Motor neuron (in vitro differentiated cells): ENCODE measurements at regions not wholly inside any gene's neighbourhood (a gene's known extent, or its start where the extent isn't known, plus 50 kb on each side); places are given as distances from the start of the nearest gene placed in this dataset.
A peak's percentile ranks its signal among the peaks of the same experiment; 100 is the strongest.

ENCODE experiments used
- ATAC-seq, 8 experiments: fragments of 200-7000 bp; cut with Tn5 transposase; replicated peaks in 6 of 8; 2 replicates each; pipeline ENCODE4 v1.8.0; 2021; ENCODE audit warnings: mild to moderate bottlenecking in 8 of 8, moderate library complexity in 8 of 8
- H3K27ac ChIP-seq, 2 donors: fragments of 250-450 bp; sonication (Bioruptor Pico); 2 replicates each; pipeline ENCODE4 v1.9.0; 2021; ENCODE audit warnings: antibody characterized with exemption in 2 of 2, mild to moderate bottlenecking in 2 of 2, moderate library complexity in 1 of 2
- H3K4me1 ChIP-seq, 2 donors: fragments of 250-450 bp; sonication (Bioruptor Pico); replicated peaks in 1 of 2; 2 replicates each; pipeline ENCODE4 v1.6.1; 2021; ENCODE audit warnings: antibody characterized with exemption in 2 of 2, mild to moderate bottlenecking in 2 of 2, moderate library complexity in 1 of 2
- H3K4me3 ChIP-seq, 5 donors: fragments of 250-450 bp; sonication (Bioruptor Pico); 2 replicates each; pipeline ENCODE4 v1.9.0; 2021; ENCODE audit warnings: antibody characterized with exemption in 5 of 5, mild to moderate bottlenecking in 5 of 5, moderate library complexity in 4 of 5
- WGBS, 10 experiments: fragments of 450-650 bp; shearing (Covaris generic); methylation state at CpG; one replicate each; pipeline ENCODE4 v1.0.0; 2022; 5-methylcytosine and 5-hydroxymethylcytosine counted together
- in situ Hi-C, 9 experiments: fragments of 400-800 bp; cut with MboI; loops; one replicate each; pipeline ENCODE4 v1.15.0; 2021; ENCODE audit warnings: low sequenced_read_pairs in 9 of 9, low pct_unique_long_range_greater_than_20kb in 2 of 9; ENCODE audit not compliant: unreplicated experiment in 9 of 9

DNA sequence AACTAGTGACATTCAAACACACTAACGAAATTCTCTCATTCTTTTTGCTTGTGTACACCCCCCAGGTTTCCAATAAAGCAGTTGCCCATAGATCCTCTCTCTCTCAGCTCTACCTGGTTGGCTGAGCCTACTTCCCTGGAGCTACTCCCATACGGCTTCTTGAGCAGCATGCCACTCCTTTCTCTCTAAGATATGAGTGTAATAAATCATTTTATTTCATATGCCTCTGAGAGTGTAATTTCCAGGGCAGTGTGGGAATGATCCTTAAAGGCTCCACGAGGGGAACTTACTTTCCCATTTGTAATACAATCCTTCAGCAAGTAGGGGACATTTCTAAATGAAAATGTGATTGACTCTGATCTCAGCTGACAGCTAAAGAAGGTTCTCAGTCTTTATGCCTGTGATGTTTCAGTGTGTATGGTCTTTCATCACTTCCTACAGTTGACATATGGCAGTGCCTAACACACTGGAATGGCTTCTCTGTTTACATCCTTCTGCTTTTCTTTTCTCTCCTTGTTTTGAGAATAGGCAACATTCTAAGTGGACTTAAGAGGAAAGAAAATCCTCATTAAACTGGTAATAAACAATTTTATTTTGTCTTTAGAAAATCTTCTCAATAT, 1194.3 kb upstream of the CDH8 start:
- in situ Hi-C loops: no loop called here
- ATAC-seq: peak in 5 of 8 experiments; percentile 27 to 97 (median 80)
- Histone ChIP-seq H3K4me1 (peaks cover 0 to 1% of the 10 kb centered on the region in 2 donors), H3K27ac (no peak overlapping the region), H3K4me3 (no peak overlapping the region)
- WGBS, 10 experiments: 0 to 74% (median 20%) methylated on average over 1 to 3 of the region's 3 CpGs; no CpG with 5 or more reads in 1 of the 10 experiments

DNA sequence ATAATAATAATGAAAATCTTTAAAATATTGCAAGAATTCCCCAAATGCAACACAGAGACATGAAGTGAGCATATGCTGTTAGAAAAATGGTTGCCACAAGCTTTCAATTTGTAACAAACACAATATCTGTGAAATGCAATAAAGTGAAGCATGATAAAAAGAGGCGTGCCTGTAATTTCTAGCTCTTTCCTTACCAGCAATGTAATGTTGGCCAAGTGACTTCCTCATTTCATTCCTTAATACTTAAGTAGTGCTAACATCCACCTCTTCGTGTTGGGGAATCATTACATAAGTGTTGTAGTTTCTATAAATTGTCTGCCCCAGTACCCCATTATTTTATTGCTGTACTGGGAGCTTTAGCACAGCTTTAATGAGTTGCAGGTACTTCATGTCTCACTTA, 1192.0 kb upstream of the CDH8 start:
- Histone ChIP-seq H3K27ac (no peak overlapping the region), H3K4me3 (no peak overlapping the region), H3K4me1 (peaks cover 0 to 23% of the 10 kb centered on the region in 2 donors)
- in situ Hi-C loops: no loop called here
- WGBS, 10 experiments: 0 to 92% (median 43%) methylated on average over 1 to 2 of the region's 2 CpGs; no CpG with 5 or more reads in 1 of the 10 experiments
- ATAC-seq: no peak

DNA sequence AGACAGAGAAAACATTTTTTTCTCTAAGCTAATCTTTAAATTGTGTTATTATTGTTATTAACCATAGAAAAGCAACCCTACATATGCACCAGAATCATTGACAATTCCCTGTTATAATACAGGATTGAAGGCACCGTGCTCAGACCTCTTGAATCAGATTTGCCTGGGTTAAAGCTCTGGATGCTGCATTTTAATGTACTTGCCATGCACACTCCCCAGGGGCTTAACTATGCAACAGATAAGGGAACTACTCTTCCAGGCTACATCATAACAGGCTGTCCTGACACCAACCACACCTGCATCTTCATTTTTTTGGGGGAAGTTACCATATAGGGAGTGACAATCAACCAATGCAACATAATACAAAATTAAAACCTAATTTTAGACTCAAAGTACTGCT, 1187.6 kb upstream of the CDH8 start:
- no peak overlapping the region for H3K4me3 ChIP-seq
- ATAC-seq: peak in 1 of 8 experiments; percentile 53
- peaks cover 0 to 25% of the 10 kb centered on the region in 2 donors for H3K4me1 ChIP-seq
- WGBS, 10 experiments: 0 to 100% (median 34%) methylated on average over 1 of the region's 1 CpG; no CpG with 5 or more reads in 2 of the 10 experiments
- in situ Hi-C loops: no loop called here
- no peak overlapping the region for H3K27ac ChIP-seq

DNA sequence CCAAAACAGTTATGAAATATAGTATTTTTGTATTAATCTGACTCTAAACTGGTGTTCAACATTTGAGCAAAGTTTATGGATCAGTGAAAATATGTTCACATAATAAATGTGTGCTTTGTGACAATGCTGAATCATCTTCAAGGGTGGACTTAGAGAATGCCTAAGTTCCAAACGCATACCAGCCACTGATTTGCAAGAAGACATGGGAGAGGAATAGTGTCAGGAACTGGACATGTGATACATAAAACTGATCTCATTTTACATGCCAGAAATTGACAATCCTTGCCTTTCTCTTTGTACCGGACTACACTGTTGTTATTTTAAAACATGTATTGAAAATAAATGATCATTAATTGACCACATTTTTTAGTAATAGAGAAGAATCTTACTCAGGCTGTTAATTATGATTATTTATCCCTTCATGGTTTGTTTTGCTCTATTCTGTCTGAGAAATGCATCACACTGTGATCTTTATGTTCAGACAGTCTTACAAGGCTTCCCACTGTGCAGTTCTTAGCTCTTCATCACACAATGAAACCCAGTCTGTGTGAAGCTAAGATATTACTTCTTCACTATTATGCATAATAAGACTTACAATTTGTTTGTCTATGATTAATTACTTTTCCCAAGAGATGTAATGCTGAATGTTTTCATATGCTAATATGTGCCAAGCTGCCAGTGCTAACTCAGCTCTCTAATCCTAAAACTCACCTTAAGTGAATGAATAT, 1180.6 kb upstream of the CDH8 start:
- WGBS, 10 experiments: 0 to 64% (median 44%) methylated on average over 1 to 2 of the region's 2 CpGs; no CpG with 5 or more reads in 2 of the 10 experiments

DNA sequence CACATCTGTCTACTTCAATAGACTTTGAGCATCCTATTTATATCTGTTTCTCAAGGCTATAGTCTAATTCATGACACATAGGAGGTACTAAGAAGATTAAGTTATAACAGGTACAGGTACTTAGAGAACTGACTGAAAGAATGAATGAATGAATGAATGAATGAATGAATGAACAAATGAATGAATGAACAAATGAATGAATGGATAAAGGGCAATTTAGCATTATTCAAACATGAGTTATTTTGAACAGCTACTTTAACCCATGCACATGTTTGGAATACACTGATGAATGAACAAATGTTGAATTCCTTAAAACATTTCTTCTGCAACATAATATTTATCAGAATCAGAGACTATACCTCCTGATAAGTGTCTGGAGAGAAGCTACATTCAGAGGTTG, 1165.6 kb upstream of the CDH8 start:
- Histone ChIP-seq H3K27ac (no peak overlapping the region), H3K4me3 (no peak overlapping the region), H3K4me1 (no peaks in the 10 kb centered on the region)
- ATAC-seq: no peak
- in situ Hi-C loops: no loop called here

More for the DNA sequence above, 1180.6 kb upstream of the CDH8 start:
- in situ Hi-C loops: no loop called here
- peaks cover 8 to 23% of the 10 kb centered on the region in 2 donors for H3K4me1 ChIP-seq
- ATAC-seq: peak; percentile 19 to 98 (median 75)
- no peak overlapping the region for H3K27ac ChIP-seq
- H3K4me3 ChIP-seq: no peak overlapping the region

DNA sequence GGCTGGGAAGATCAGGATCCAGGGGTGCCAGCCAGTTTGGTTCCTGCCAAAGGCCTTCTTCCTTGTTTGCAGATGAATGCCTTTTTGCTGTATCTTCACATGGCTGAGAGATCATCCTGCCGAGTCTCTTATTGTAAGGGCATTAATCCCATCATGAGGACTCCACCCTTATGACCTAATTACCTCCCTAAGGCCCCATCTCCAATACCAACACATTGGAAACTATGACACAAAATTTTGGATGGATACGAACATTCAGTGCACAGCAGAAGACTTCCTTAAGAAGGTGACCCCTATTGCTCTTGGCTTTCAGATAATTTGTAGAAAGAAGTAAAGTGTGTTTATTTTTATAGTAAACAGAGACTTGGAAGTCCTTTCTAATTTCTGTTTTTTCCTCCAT, 1164.7 kb upstream of the CDH8 start:
- WGBS, 10 experiments: 0 to 100% (median 76%) methylated on average over 1 to 2 of the region's 2 CpGs; no CpG with 5 or more reads in 2 of the 10 experiments
- in situ Hi-C loops: no loop called here
- Histone ChIP-seq H3K4me3 (no peak overlapping the region), H3K4me1 (no peaks in the 10 kb centered on the region), H3K27ac (no peak overlapping the region)
- ATAC-seq: no peak

DNA sequence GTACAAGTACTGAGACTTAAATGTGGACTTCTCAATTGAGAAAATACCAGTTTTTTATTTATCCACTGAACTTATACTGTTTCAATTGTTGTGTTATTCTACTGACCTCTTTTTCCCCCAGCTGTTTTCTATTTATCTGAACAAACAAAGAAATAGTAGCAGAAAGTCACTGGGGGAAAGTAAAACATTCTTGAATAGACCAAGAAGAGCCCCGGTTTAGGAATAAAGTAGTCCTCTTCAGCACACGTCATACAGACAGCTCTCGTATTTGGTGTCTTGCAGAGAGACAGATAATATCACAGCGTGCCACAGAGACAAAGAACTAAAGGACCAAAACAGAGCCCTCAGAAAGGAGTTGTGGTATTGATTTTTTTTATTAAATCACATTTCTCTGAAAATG, 1159.1 kb upstream of the CDH8 start:
- WGBS, 10 experiments: 3 to 93% (median 70%) methylated on average over 2 to 4 of the region's 4 CpGs
- H3K4me1 ChIP-seq: no peaks in the 10 kb centered on the region
- ATAC-seq: no peak
- in situ Hi-C loops: no loop called here
- no peak overlapping the region for H3K27ac ChIP-seq
- no peak overlapping the region for H3K4me3 ChIP-seq

DNA sequence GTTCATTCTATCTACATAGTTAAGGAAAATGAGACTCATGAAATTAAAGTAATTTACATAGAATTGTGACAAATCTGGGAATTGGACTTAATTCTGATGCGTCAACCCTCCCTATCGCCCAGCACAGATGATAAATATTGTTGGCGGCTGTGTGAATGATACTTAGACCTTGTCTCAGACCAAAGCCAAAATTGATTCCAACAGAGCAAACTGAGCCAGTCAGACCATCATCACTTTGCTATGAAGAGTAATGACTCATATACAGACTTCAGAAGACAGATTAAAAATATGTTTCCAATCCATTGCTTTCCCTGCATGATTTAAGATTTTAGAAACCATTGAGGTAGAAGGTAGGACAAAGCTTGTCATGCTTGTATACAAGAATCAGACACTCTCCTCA, 1156.7 kb upstream of the CDH8 start:
- in situ Hi-C loops: no loop called here
- peak in 1 of 8 experiments; percentile 25 for ATAC-seq
- H3K4me1 ChIP-seq: no peaks in the 10 kb centered on the region
- H3K4me3 ChIP-seq: no peak overlapping the region
- no peak overlapping the region for H3K27ac ChIP-seq
- WGBS, 10 experiments: 6 to 100% (median 84%) methylated on average over 2 to 3 of the region's 3 CpGs; no CpG with 5 or more reads in 1 of the 10 experiments

DNA sequence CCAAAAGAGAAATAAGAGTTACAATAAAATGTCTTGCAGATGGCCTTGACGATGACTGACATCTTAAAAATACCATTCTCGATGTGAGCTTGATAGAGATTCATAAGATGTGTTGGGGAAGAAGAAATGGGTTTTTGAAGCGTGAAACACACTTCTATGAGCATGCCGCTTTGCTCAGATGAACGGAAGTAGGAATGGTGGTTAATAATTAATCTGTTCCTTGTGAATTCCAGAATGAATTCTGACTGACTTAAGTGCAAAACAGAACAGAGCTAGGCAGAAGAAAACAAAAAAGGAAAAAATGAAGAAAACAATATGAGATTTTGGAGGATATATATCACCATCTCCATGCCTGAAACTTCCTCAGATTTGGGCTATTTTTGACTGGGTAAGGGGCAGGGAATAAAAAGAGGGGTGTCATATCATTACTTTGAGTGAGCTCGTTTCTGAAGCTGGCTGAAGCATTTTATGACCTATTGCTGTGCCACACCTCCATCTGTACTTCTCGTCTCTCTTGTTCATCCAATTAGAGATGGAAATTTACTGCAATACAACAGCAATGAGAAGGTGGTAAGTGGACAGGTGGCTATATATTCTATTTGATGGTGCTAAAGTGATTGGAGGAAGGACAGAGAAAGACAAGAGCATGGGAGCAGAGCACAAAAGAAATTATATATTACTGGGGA, 1152.0 kb upstream of the CDH8 start:
- in situ Hi-C loops: no loop called here
- Histone ChIP-seq H3K4me1 (no peaks in the 10 kb centered on the region), H3K27ac (no peak overlapping the region), H3K4me3 (no peak overlapping the region)
- no peak for ATAC-seq
- 3 to 100% (median 70%) methylated on average over 2 to 7 of the region's 7 CpGs for WGBS, 10 experiments

DNA sequence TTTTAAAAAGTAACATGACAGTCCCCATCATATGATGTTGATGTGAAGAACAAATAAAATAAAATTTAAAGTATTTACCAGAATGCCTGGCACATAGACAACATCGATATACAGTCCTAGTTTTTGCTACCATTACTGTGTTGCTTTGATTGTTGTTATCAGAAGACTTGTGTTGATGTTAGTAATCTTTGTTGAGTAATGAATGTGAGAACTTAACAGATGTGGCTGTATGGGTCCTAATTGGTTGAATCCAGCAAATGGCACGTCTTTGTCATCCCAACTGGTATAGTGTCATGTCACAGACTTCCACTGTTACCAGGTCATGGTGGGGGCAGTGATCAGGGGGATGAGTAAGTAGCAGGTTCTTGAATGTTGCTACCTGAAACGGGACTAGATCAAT, 1151.4 kb upstream of the CDH8 start:
- Histone ChIP-seq H3K4me3 (no peak overlapping the region), H3K27ac (no peak overlapping the region), H3K4me1 (no peaks in the 10 kb centered on the region)
- in situ Hi-C loops: no loop called here
- 0 to 93% (median 50%) methylated on average over 1 to 3 of the region's 3 CpGs; no CpG with 5 or more reads in 3 of the 10 experiments for WGBS, 10 experiments
- no peak for ATAC-seq

DNA sequence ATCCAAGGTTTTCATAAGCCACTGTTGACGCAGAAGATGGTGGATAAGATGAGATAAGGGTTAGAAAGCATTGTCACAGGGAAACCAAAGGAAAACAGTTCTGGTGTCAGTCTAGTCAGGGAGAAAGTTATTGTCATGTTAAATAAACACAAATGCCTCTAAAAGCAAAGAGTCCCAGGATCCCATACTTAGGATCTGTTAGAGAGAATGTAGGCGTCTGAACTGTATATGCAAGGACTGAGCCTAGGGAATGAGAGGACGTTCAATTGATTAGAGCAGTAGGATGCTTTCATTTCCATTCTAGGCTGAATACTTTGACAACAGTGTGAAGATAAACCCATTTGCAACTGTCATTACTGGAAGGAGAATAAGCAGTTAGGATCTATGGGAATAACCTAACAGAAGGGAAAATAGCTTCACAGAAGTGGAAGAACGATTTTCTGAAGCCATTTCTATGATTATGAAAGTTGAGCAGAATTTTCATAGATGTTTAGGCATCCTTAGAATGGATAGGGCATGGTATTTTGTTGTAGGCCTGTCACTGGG, 1149.1 kb upstream of the CDH8 start:
- in situ Hi-C loops: no loop called here
- ATAC-seq: peak in 2 of 8 experiments; percentile 25 to 40
- WGBS, 10 experiments: 0 to 75% (median 41%) methylated on average over 2 to 4 of the region's 4 CpGs; no CpG with 5 or more reads in 2 of the 10 experiments
- H3K4me1 ChIP-seq: no peaks in the 10 kb centered on the region
- H3K27ac ChIP-seq: no peak overlapping the region
- no peak overlapping the region for H3K4me3 ChIP-seq

DNA sequence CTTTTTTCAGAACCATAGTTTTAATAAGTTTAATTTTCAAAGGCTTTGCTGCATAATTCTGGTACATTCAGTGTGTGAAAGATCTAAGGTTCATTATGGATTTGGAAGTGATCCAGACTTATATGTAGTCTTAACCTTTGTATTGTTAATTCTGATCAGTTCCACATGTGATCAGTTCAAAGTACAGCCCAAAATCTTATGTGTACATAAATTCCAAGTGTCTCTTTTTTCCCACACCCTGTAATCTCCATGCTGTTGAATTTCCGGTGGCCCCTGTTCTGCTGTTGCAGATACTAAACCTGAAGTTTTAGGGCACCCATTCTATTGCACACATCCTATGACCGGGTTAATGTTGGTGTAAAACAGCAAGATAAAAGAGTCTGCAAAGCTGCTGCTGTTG, 1147.5 kb upstream of the CDH8 start:
- Histone ChIP-seq H3K27ac (no peak overlapping the region), H3K4me3 (no peak overlapping the region), H3K4me1 (no peaks in the 10 kb centered on the region)
- peak in 2 of 8 experiments; percentile 69 to 79 for ATAC-seq
- in situ Hi-C loops: no loop called here
- 0 to 73% (median 33%) methylated on average over 1 to 2 of the region's 2 CpGs; no CpG with 5 or more reads in 1 of the 10 experiments for WGBS, 10 experiments

DNA sequence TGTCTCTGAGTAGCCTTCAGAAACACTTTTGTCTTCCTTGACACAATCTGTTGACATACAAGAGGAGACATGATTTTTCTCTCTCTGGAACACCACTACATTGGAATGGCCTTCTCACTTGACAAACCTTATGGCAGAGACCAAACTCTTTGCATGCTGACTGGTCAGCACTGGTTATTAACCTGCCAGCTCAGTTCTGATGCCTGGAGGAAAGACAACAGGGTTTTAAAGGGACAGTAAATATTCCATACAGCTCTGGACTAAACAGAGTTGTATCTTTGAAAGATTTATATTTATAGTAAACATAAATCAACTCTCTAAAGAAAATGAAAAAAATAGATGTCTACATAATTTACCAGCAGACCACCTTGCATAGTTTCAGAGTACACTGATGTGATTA, 1139.1 kb upstream of the CDH8 start:
- in situ Hi-C loops: no loop called here
- peaks cover 6 to 16% of the 10 kb centered on the region in 2 donors for H3K4me1 ChIP-seq

More for the DNA sequence above, 1139.1 kb upstream of the CDH8 start:
- Histone ChIP-seq H3K4me3 (no peak overlapping the region), H3K27ac (no peak overlapping the region)
- ATAC-seq: peak in 4 of 8 experiments; percentile 27 to 80 (median 72)
